ENCODE measurements at regions not wholly inside any gene's neighbourhood (a gene's known extent, or its start where the extent isn't known, plus 50 kb on each side); places are given as distances from the start of the nearest gene placed in this dataset.
A peak's percentile ranks its signal among the peaks of the same experiment; 100 is the strongest.

DNA sequence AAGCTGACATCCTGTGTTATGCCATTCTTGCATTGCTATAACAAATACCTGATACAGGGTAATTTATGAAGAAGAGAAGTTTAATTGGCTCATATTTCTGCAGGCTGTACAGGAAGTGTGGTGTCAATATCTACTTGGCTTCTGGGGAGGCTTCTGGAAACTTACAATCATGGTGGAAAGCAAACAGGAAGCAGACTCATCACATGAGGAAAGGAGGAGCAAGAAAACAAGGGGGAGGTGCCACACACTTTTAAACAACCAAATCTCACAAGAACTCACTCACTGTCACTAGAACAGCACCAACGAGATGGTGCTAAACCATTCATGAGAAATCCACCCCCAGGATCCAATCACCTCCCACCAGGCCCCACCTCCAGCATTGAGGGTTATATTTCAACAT, 143.1 kb upstream of the GGTLC1 start:
- TF ChIP-seq, protein P1, sequence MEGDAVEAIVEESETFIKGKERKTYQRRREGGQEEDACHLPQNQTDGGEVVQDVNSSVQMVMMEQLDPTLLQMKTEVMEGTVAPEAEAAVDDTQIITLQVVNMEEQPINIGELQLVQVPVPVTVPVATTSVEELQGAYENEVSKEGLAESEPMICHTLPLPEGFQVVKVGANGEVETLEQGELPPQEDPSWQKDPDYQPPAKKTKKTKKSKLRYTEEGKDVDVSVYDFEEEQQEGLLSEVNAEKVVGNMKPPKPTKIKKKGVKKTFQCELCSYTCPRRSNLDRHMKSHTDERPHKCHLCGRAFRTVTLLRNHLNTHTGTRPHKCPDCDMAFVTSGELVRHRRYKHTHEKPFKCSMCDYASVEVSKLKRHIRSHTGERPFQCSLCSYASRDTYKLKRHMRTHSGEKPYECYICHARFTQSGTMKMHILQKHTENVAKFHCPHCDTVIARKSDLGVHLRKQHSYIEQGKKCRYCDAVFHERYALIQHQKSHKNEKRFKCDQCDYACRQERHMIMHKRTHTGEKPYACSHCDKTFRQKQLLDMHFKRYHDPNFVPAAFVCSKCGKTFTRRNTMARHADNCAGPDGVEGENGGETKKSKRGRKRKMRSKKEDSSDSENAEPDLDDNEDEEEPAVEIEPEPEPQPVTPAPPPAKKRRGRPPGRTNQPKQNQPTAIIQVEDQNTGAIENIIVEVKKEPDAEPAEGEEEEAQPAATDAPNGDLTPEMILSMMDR (IDR thresholded peaks at IDR 0.05): no peak
- TF ChIP-seq POLR2A (IDR thresholded peaks at IDR 0.05): no peak
- intact Hi-C loops (cut with DNase I; ENCODE audit: low total_unique reads): no loop called here
- whole genome bisulfite sequencing, 2 donors: 45 to 48% methylated on average over 1 of the region's 1 CpG

DNA sequence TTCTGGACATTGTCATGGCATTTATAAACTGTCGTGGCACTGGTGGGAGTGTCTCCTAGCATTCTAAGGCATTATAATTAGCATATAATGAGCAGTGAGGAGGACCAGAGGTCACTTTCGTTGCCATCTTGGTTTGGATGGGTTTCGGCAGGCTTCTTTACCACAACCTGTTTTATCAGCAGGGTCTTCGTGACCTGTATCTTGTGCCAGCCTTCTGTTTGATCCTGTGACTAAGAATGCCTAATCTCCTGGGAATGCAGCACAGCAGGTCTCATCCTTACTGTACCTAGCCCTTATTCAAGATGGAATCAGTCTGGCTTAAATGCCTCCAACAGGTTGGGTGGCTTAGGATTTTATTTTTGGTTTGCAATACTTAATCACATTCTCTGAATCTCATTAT, 142.7 kb upstream of the GGTLC1 start:
- intact Hi-C loops (cut with DNase I; ENCODE audit: low total_unique reads): no loop called here
- no peak for DNase-seq (ENCODE audit: low spot score in 2 of 2)
- H3K4me3 ChIP-seq (ENCODE audit: low read depth, poor library complexity, severe bottlenecking): no peak overlapping the region
- TF ChIP-seq, protein P1 (IDR thresholded peaks at IDR 0.05): no peak
- no peak for TF ChIP-seq POLR2A (IDR thresholded peaks at IDR 0.05)
- 64 to 78% methylated on average over 4 of the region's 4 CpGs for WGBS, 2 donors

More for the DNA sequence above, 143.1 kb upstream of the GGTLC1 start:
- no peak for DNase-seq (ENCODE audit: low spot score in 2 of 2)
- no peak overlapping the region for H3K4me3 ChIP-seq (ENCODE audit: low read depth, poor library complexity, severe bottlenecking)

DNA sequence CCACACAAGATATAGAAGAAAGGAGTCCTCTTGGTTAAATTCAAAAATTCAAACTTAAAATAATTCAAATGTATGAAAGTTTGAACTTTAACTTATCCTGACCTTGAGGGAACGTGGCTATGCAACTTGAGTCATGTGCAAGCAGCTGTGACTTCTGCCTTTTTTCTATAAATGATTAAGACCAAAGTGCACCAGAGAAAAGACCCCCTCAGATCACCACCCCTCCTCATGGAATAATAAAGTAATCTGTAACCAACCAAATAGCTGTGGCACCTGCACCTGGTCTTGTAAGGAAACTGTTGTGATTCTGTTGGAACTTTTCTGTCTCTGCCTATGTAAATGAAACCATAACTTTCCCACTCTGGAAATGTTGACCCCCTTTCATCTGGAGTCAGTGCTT, 141.1 kb upstream of the GGTLC1 start:
- 82 to 89% methylated on average over 1 of the region's 1 CpG for WGBS, 2 donors
- TF ChIP-seq POLR2A (IDR thresholded peaks at IDR 0.05): no peak
- TF ChIP-seq, protein P1 (IDR thresholded peaks at IDR 0.05): no peak
- intact Hi-C loops (cut with DNase I; ENCODE audit: low total_unique reads): no loop called here

DNA sequence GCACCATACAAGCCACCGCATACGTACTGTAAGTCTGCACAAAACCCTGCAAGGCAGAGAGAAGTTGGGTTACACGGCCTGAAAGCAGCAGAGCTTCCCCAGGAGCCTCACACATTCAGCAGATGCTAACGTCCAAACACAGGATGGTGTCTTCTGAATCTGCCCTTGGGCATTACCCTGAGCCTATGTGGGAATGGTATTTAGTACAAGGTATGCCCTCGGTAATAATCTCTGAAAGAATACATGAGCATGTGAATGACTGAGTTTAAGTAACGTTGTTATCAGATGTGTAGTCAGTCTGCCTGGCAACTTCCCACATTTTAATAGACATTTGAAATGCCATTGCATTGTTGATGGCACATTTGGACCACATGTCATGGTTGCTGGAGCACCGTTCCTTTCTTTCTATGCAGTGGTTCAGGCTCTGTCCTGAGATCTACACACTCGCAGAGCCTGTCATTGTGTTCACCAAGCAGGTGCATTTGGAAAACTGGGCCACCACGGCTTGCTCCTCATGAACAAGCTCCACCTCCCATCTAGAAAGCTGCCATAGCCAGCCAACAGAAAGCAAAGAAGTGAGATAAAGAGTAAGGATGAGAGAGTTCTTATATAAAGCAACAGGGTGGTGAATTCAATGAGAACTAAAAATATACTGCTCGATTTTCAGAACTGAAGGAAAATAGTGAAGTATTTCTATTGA, 136.5 kb upstream of the GGTLC1 start:
- WGBS, 2 donors: 69 to 77% methylated on average over 10 of the region's 10 CpGs
- no peak for DNase-seq (ENCODE audit: low spot score in 2 of 2)
- intact Hi-C loops (cut with DNase I; ENCODE audit: low total_unique reads): no loop called here
- TF ChIP-seq, protein P1 (IDR thresholded peaks at IDR 0.05): no peak
- no peak for TF ChIP-seq POLR2A (IDR thresholded peaks at IDR 0.05)
- H3K4me3 ChIP-seq (ENCODE audit: low read depth, poor library complexity, severe bottlenecking): no peak overlapping the region

More for the DNA sequence above, 141.1 kb upstream of the GGTLC1 start:
- peak in 1 of 2 donors; percentile 32 for DNase-seq (ENCODE audit: low spot score in 2 of 2)
- H3K4me3 ChIP-seq (ENCODE audit: low read depth, poor library complexity, severe bottlenecking): no peak overlapping the region

DNA sequence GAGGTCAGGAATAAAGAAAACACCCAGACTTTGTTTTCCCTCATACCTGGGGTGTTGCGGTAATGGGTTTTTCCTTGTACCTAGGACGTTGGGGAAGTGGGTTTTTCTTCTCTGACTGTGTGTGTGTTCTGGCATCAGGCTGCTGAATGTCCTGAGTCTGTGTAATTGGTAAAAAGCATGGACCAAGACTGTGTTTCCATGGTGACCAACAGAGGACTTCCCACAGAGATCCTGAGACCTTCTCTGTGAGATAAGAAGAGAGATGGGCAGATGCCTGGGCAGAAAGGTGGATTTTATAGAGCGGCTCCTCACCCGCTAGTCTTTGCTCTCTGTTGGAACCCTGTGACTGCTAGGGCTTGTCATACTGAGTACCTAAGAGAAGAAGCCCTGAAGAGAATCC, 135.4 kb upstream of the GGTLC1 start:
- no peak for TF ChIP-seq POLR2A (IDR thresholded peaks at IDR 0.05)
- TF ChIP-seq, protein P1 (IDR thresholded peaks at IDR 0.05): no peak
- 85 to 87% methylated on average over 4 of the region's 4 CpGs for WGBS, 2 donors
- intact Hi-C loops (cut with DNase I; ENCODE audit: low total_unique reads): no loop called here
- DNase-seq (ENCODE audit: low spot score in 2 of 2): no peak
- H3K4me3 ChIP-seq (ENCODE audit: low read depth, poor library complexity, severe bottlenecking): no peak overlapping the region
